ENCODE measurements at regions not wholly inside any gene's neighbourhood (a gene's known extent, or its start where the extent isn't known, plus 50 kb on each side); places are given as distances from the start of the nearest gene placed in this dataset.
"Not testable (repeated sequence)": the region's sequence is repeated elsewhere in the genome, so short reads cannot be mapped to it uniquely, and the experiment has no call there.

GRCh38 chr9:129561594-129562281, 59.2 kb downstream of the C9orf50 start:
- TF ChIP-seq GATA1 (IDR thresholded peaks at IDR 0.05; ENCODE audit: low read depth, low read length) (no peak), POLR2A (IDR thresholded peaks at IDR 0.05; ENCODE audit: low read length) (no peak)
- no peak for DNase-seq

GRCh38 chr9:129560881-129561306, 60.0 kb downstream of the C9orf50 start:
- DNase-seq = no peak
- TF ChIP-seq POLR2A (IDR thresholded peaks at IDR 0.05; ENCODE audit: low read length) = no peak
- TF ChIP-seq GATA1 (IDR thresholded peaks at IDR 0.05; ENCODE audit: low read depth, low read length) = no peak

GRCh38 chr9:129559506-129559881, 61.4 kb downstream of the C9orf50 start:
- no peak for TF ChIP-seq GATA1 (IDR thresholded peaks at IDR 0.05; ENCODE audit: low read depth, low read length)
- no peak for TF ChIP-seq POLR2A (IDR thresholded peaks at IDR 0.05; ENCODE audit: low read length)
- DNase-seq = no peak

GRCh38 chr9:129558551-129559505, 62.1 kb downstream of the C9orf50 start:
- no peak for DNase-seq
- TF ChIP-seq POLR2A (IDR thresholded peaks at IDR 0.05; ENCODE audit: low read length) = no peak
- no peak for TF ChIP-seq GATA1 (IDR thresholded peaks at IDR 0.05; ENCODE audit: low read depth, low read length)

DNA sequence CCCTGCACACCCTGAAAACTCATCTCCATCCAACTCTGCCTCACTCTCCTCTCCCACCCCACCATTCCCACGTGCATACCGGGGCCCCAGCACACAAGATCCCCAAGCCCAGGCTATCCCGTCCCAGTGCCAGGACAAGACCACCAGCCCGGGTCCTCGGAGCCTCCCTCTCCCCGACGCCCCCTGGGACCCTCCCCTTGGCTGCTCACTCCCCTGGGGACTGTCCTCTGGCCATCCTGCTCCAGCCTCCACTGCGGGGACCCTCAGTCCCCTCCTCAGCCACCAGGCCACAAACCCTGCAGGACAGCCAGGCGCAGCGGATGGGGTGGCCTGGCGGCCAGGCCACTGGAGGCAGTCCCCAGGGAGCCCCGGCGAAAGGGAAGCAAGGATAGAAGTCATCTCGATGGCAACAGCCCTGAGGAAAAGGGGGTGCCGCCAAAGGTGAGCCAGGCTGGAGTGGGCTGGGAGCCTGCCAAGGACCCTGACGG, 62.8 kb downstream of the C9orf50 start:
- no peak for DNase-seq
- no peak for TF ChIP-seq POLR2A (IDR thresholded peaks at IDR 0.05; ENCODE audit: low read length)
- TF ChIP-seq GATA1 (IDR thresholded peaks at IDR 0.05; ENCODE audit: low read depth, low read length) = no peak

DNA sequence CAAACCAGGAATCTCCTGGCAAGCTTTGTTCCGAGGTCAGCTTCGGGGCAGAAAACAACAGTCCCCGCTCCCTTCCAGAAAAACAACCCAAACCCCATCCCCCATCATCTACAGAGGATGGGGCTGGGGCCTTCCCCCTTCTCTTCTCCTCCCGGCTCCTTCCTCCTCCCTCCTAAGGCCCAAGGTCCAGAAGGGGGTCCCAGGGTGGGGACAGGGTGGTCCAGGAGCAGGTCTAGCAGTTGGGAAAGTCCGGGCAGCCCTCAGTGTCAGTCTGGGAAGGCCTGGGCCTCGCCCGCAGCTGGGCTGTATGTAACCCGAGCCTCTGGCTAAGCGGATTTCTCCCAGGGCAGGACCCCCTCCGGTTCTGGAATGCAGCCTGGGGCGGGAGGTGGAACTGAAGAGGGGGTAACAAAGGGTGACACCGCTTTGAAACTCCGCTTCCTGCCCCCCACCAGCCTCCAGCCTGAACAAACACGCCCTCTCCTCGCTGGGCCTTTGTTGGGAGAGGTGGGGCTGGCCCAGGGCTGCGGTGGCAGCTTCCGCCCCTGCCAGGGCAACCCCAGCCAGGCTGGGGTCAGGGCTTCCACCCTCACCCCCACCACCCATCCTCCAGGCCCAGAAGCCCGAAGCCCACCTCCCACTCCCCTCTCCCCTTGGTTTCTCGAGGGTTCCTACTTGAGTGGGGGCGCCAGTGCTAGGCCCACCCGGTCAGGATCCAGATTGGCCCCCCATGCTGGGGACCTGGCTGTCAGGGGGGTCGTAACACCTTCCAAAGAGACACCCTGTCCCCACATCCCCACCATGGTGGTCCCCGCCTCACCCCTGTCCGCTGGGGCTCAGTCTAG, 63.5 kb downstream of the C9orf50 start:
- TF ChIP-seq GATA1 (IDR thresholded peaks at IDR 0.05; ENCODE audit: low read depth, low read length) = no peak
- TF ChIP-seq POLR2A (IDR thresholded peaks at IDR 0.05; ENCODE audit: low read length) = no peak
- DNase-seq = no peak

- DNase-seq = no peak
These were observed 64.3 kb downstream of the C9orf50 start for GRCh38 chr9:129556491-129557191.

DNA sequence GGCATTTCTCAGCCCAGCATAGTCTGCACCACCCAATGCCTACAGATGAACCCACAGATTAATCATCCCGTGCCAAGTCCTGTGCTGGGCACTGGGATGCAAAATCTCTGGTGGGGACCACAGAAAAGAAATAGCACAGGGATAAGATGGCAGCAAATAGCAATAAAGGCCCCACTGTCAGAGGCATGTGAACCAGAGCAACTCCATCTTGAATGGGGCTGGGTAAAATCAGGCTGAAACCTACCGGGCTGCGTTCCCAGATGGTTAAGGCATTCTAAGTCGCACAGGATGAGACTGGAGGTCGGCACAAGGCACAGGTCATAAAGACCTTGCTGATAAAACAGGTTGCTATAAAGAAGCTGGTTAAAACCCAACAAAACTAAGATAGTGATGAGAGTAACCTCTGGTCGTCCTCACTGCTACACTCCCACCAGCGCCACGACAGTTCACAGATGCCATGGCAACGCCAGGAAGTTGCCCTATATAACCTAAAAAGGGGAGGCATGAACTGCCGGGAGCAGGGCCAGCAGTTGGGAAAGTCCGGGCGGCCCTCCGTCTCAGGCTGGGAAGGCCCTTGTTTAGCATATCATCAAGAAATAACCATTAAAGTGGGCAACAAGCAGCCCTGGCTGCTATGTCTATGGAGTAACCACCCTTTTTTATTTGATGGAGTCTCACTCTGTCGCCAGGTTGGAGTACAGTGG, 65.2 kb downstream of the C9orf50 start:
- TF ChIP-seq POLR2A (IDR thresholded peaks at IDR 0.05; ENCODE audit: low read length) (no peak), GATA1 (IDR thresholded peaks at IDR 0.05; ENCODE audit: low read depth, low read length) (no peak)
- DNase-seq = no peak

More at GRCh38 chr9:129556491-129557191, 64.3 kb downstream of the C9orf50 start:
- TF ChIP-seq GATA1 (IDR thresholded peaks at IDR 0.05; ENCODE audit: low read depth, low read length) (no peak), POLR2A (IDR thresholded peaks at IDR 0.05; ENCODE audit: low read length) (no peak)

- DNase-seq = no peak
- TF ChIP-seq GATA1 (IDR thresholded peaks at IDR 0.05; ENCODE audit: low read depth, low read length) = no peak
- TF ChIP-seq POLR2A (IDR thresholded peaks at IDR 0.05; ENCODE audit: low read length) = no peak
These were observed 66.3 kb downstream of the C9orf50 start for GRCh38 chr9:129554649-129555048.

- TF ChIP-seq POLR2A (IDR thresholded peaks at IDR 0.05; ENCODE audit: low read length) (no peak), GATA1 (IDR thresholded peaks at IDR 0.05; ENCODE audit: low read depth, low read length) (no peak)
- DNase-seq = no peak
These were observed 67.6 kb downstream of the C9orf50 start for GRCh38 chr9:129553277-129553676.

- no peak for DNase-seq
These were observed 68.8 kb downstream of the C9orf50 start for GRCh38 chr9:129552064-129552463.

GRCh38 chr9:129551393-129551973, 69.4 kb downstream of the C9orf50 start:
- DNase-seq = no peak
- TF ChIP-seq POLR2A (IDR thresholded peaks at IDR 0.05; ENCODE audit: low read length) = no peak
- TF ChIP-seq GATA1 (IDR thresholded peaks at IDR 0.05; ENCODE audit: low read depth, low read length) = no peak

More at GRCh38 chr9:129552064-129552463, 68.8 kb downstream of the C9orf50 start:
- TF ChIP-seq GATA1 (IDR thresholded peaks at IDR 0.05; ENCODE audit: low read depth, low read length) = no peak
- no peak for TF ChIP-seq POLR2A (IDR thresholded peaks at IDR 0.05; ENCODE audit: low read length)

DNA sequence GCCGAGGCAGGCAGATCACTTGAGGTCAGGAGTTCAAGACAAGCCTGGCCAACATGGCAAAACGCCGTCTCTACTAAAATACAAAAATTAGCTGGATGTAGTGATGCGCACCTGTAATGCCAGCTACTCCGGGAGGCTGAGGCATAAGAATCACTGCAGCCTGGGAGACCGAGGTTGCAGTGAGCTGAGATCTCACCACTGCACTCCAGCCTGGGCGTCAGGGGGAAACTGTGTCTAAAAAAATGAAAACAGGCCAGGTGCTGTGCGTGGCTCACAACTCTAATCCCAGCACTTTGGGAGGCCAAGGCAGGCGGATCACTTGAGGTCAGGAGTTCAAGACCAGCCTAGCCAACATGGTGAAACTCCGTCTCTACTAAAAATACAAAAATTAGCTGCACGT, 69.9 kb downstream of the C9orf50 start:
- not testable (repeated sequence) for DNase-seq

Measured in erythroblast (primary cell).